Ectodermal cell (in vitro differentiated cells): ENCODE measurements at regions not wholly inside any gene's neighbourhood (a gene's known extent, or its start where the extent isn't known, plus 50 kb on each side); places are given as distances from the start of the nearest gene placed in this dataset.

ENCODE experiments used
- H3K27ac ChIP-seq: 2 replicates; pipeline ENCODE4 v1.7.0; 2013; ENCODE audit warnings: mild to moderate bottlenecking, low read depth, low read length; ENCODE audit not compliant: insufficient read depth, poor library complexity, severe bottlenecking
- H3K27me3 ChIP-seq: 2 replicates; pipeline ENCODE4 v1.7.0; 2013; ENCODE audit warnings: mild to moderate bottlenecking, low read length; ENCODE audit not compliant: insufficient read depth, control insufficient read depth, poor library complexity, severe bottlenecking
- H3K36me3 ChIP-seq: one replicate; pipeline ENCODE4 v1.7.0; 2013; ENCODE audit warnings: low read length; ENCODE audit not compliant: control insufficient read depth, insufficient read depth
- H3K4me1 ChIP-seq: one replicate; pipeline ENCODE4 v1.7.0; 2013; ENCODE audit warnings: low read length; ENCODE audit not compliant: control insufficient read depth, insufficient read depth
- H3K4me3 ChIP-seq: 2 replicates; pipeline ENCODE4 v1.7.0; 2013; ENCODE audit warnings: low read depth, low read length, control low read depth; ENCODE audit not compliant: insufficient read depth
- H3K9me3 ChIP-seq: 2 replicates; pipeline ENCODE4 v1.7.0; 2013; ENCODE audit warnings: mild to moderate bottlenecking, low read length, moderate library complexity; ENCODE audit not compliant: control insufficient read depth
- WGBS, 2 experiments: methylation state at CpG; one replicate each; pipeline ENCODE4 v1.1.7; 2013; ENCODE audit warnings: missing lambda C conversion rate in 2 of 2; 5-methylcytosine and 5-hydroxymethylcytosine counted together

DNA sequence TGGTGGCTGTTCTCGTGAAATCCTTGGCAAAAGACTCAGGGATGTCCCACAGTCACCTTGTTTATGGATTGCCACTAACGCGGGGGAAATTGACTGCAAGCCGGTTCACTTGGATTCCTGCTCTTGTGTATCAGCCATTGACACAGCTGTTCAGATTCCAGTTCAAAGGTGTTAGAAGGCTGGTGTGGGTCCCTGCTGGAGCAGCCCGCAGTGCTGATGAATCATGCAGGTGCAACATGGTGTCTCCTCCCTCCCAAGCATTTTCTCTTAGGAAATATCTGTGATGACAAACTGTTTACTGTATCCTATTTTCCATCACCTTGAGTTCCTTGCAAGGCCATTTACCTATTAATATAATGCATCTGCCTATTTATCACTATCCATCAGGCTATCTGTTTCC is 170.1 kb downstream of the GATA3 start:
- H3K9me3 ChIP-seq = no peaks in the 10 kb centered on the region
- no peaks in the 10 kb centered on the region for H3K4me1 ChIP-seq
- H3K27me3 ChIP-seq = no peaks in the 10 kb centered on the region

DNA sequence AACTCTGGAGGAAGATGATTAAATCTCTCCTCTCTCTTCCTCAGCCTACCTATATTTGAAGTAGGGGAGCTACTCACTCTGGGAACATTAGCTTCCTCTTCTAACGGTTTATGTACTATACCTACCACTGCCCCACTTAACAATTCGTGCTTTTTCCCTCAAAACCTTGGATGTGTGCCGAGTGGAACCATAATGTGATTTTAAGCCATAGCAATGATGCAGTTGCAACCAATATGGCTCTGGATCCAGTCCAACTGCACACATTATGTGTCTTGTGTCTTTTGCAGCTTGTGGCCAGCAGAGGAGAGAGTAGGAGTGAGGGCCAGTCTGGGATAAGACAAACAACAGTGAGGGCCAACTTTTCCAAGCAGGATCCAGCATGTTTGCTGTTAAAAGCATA is 170.7 kb downstream of the GATA3 start:
- Histone ChIP-seq H3K27me3 (no peaks in the 10 kb centered on the region), H3K36me3 (no peaks in the 10 kb centered on the region), H3K27ac (no peak overlapping the region), H3K4me3 (no peak overlapping the region), H3K9me3 (no peaks in the 10 kb centered on the region), H3K4me1 (no peaks in the 10 kb centered on the region)
- 86 to 89% methylated on average over 3 of the region's 3 CpGs for WGBS, 2 experiments

More for the DNA sequence above, 170.1 kb downstream of the GATA3 start:
- no peaks in the 10 kb centered on the region for H3K36me3 ChIP-seq
- WGBS, 2 experiments = 87 to 88% methylated on average over 5 of the region's 5 CpGs
- H3K4me3 ChIP-seq = no peak overlapping the region
- H3K27ac ChIP-seq = no peak overlapping the region

DNA sequence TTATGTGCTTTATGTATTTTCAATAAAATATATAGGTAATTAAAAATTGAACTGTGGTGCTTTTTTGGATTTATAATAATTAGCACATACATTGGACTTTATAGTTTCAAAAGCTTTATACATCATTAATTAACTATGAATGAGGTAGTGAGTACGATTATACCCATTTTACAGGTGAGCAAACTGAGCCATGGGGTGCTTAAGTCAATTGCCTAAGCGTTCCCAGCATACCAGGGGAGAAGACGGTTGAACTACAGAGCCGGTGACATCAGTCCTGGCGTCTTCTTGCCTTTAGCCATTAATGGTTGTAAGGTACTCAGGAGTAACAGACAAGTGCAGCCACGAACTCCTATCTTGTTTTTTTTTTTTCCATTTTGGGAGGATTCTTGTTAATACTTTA is 172.8 kb downstream of the GATA3 start:
- Histone ChIP-seq H3K4me3 (no peak overlapping the region), H3K9me3 (no peaks in the 10 kb centered on the region), H3K27me3 (no peaks in the 10 kb centered on the region), H3K4me1 (no peaks in the 10 kb centered on the region), H3K36me3 (no peaks in the 10 kb centered on the region), H3K27ac (no peak overlapping the region)
- 95 to 96% methylated on average over 6 of the region's 6 CpGs for WGBS, 2 experiments

DNA sequence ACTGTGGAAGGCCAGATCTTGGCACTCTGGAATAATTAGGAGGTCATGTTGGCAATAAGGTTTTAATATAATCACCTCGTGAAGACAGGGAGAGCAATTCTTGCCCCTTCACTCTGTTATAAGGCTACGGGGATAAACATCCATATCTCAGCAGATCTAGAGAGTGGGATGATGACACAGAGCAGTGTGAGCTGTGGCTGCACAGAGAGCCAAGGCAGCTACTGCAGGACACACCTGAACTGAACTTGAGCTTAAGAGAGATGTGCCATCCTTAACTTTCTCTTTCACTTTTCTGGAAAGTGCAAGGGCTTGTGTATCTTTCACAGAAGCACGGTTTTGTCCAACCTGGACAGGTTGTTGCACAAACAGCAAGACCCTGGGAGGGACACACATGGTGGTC is 174.7 kb downstream of the GATA3 start:
- H3K36me3 ChIP-seq = no peaks in the 10 kb centered on the region
- H3K4me1 ChIP-seq = no peaks in the 10 kb centered on the region
- WGBS, 2 experiments = 92 to 95% methylated on average over 3 of the region's 3 CpGs
- H3K4me3 ChIP-seq = no peak overlapping the region
- H3K27me3 ChIP-seq = no peaks in the 10 kb centered on the region
- no peaks in the 10 kb centered on the region for H3K9me3 ChIP-seq
- no peak overlapping the region for H3K27ac ChIP-seq

DNA sequence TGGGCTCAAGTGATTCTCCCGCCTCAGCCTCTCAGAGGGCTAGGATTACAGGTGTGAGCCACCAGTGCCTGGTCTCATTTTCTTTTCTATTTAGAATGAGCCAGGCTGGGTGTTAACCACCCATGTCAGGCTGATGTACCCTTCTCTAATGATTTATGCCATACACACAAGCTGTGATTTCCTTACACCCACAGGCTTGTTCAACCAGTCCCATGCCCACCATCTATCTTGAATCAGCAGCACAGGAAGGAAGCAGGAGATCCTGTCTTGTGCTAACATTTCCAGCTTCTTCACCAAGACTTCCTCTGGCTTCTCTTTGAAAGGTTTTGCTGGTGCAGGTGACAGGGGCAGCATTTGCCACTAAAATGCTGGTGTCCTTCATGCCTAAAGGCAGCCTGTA is 176.4 kb downstream of the GATA3 start:
- Histone ChIP-seq H3K4me3 (no peak overlapping the region), H3K27ac (no peak overlapping the region), H3K27me3 (no peaks in the 10 kb centered on the region), H3K4me1 (no peaks in the 10 kb centered on the region), H3K9me3 (no peaks in the 10 kb centered on the region), H3K36me3 (no peaks in the 10 kb centered on the region)
- 92 to 96% methylated on average over 1 of the region's 1 CpG for WGBS, 2 experiments

DNA sequence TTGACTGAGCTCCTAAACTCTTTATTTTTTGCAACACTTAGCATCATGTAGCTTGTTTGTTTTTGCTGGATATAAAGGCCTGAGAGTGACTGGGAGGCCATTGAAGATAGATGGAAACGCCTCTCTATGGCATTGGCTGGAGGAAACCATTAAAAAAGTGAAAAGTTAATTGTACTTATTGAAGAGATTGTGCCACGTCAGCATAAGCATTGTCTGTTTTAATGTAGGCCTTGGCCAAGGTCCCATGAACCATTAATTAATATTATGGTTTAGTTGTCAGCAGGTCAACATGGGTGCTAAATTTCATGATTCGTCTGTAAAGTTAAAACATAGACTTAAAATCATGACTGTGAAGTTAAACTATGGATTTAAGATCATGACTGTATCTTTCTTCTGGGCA is 178.6 kb downstream of the GATA3 start:
- Histone ChIP-seq H3K4me3 (no peak overlapping the region), H3K36me3 (no peaks in the 10 kb centered on the region), H3K9me3 (no peaks in the 10 kb centered on the region), H3K4me1 (no peaks in the 10 kb centered on the region), H3K27ac (no peak overlapping the region), H3K27me3 (no peaks in the 10 kb centered on the region)
- 88 to 97% methylated on average over 3 of the region's 3 CpGs for WGBS, 2 experiments

DNA sequence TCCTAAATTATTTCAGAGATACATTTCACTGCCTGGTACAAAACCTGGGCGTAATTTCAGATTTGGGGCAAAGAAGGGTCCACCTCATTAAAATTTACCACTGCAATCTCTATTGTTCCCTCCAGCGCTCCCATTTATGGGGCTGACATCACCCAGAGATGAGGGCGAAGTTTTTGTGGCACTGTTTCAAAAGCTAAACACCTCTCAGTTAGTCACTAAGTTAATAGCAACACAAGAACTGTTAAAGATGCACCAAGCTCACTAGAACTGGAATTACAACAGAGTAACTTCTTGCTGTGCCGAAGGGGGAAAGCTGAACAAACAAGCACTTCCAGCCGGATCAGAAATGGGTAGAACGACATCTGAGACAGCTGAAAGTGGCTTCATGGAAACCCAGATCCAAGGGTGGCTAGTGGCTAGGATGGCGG is 179.4 kb downstream of the GATA3 start:
- H3K27ac ChIP-seq = no peak overlapping the region
- H3K4me1 ChIP-seq = no peaks in the 10 kb centered on the region
- WGBS, 2 experiments = 92 to 93% methylated on average over 7 of the region's 7 CpGs
- no peaks in the 10 kb centered on the region for H3K36me3 ChIP-seq
- H3K9me3 ChIP-seq = no peaks in the 10 kb centered on the region
- H3K27me3 ChIP-seq = no peaks in the 10 kb centered on the region
- no peak overlapping the region for H3K4me3 ChIP-seq

DNA sequence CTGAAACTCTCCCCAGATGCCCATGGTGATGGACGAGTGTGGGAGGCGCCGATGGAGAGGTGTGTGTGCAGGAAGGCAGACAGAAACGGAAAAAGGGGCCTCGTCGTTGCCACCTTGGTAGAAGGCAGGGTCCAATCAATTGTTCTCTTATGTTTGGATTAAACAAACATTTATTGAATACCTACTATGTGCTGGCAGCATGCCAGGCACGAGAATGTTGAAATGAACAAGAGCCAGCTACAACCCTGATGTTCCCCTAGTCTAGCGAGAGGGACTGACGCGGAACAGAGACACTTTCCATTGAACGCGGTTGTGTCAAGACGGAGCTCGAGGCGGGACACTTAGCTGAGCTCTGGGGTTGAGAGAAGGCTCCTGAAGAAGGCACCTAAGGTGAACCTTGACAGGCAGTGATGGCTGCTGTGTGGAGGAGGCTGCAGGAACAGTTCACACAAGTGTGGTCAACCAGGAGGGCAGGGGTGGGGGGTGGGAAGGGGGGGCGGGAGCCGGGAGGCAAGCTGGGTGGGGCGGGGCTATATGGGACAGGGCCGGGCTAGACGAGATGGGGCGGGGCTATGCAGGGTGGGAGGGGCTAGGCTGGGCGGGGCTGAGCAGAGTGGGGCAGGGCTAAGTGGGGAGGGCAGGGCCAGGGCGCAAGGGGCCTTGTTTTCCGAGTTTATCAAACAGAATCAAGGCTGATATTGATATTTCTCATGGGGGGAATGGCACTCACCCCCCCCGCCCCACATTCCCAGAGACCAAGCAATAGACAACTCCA is 181.0 kb downstream of the GATA3 start:
- no peaks in the 10 kb centered on the region for H3K36me3 ChIP-seq
- WGBS, 2 experiments = 95 to 96% methylated on average over 23 to 25 of the region's 25 CpGs
- no peaks in the 10 kb centered on the region for H3K27me3 ChIP-seq
- no peak overlapping the region for H3K27ac ChIP-seq
- H3K9me3 ChIP-seq = no peaks in the 10 kb centered on the region
- H3K4me1 ChIP-seq = no peaks in the 10 kb centered on the region
- no peak overlapping the region for H3K4me3 ChIP-seq

DNA sequence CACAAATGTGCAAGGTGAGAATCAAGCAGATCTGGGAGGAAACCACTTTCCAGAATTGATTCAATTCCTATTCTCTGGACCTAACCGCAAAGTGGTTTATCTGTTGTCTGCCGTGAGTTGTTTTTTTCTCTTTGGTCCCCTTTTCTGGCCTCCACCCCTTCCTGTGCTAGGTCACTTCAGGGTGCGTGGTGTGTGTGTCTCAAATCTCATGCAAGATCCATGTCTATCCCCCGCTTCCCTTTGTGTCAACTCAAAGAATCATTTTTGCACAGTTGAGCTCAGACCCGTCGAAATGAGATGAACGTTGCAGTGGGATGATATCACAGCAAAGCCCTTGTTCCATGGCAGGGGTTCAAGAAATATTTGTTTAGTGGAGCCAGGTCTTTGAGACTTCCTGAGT is 184.5 kb downstream of the GATA3 start:
- WGBS, 2 experiments = 91 to 92% methylated on average over 7 of the region's 7 CpGs
- Histone ChIP-seq H3K27ac (no peak overlapping the region), H3K4me1 (no peaks in the 10 kb centered on the region), H3K27me3 (no peaks in the 10 kb centered on the region), H3K9me3 (no peaks in the 10 kb centered on the region), H3K4me3 (no peak overlapping the region), H3K36me3 (no peaks in the 10 kb centered on the region)

DNA sequence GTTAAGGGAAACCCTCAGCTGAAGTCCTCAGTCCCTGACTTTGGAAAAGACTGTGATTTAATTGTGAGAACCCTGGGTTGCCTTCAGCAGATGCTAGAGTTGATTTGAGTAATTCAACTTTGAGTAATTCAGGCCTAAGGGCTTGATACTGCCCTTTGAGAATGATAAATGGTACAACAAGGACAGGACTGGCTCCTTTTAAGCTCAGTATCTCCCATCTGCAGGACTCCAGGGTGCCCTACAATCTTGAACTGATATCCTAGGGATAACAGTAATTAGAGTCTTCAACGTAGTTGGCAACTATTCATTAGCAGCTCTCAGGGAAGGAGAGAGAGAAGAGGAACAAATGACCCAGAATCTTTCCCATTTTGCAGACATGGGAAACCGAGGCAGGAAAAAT is 186.4 kb downstream of the GATA3 start:
- H3K4me3 ChIP-seq = no peak overlapping the region
- no peaks in the 10 kb centered on the region for H3K36me3 ChIP-seq
- H3K9me3 ChIP-seq = no peaks in the 10 kb centered on the region
- no peaks in the 10 kb centered on the region for H3K4me1 ChIP-seq
- no peak overlapping the region for H3K27ac ChIP-seq
- 84 to 87% methylated on average over 2 of the region's 2 CpGs for WGBS, 2 experiments
- H3K27me3 ChIP-seq = no peaks in the 10 kb centered on the region
